GM21619 (cell line): ENCODE measurements at regions not wholly inside any gene's neighbourhood (a gene's known extent, or its start where the extent isn't known, plus 50 kb on each side); places are given as distances from the start of the nearest gene placed in this dataset.
"Not testable (repeated sequence)": the region's sequence is repeated elsewhere in the genome, so short reads cannot be mapped to it uniquely, and the experiment has no call there.

Experiments
- ATAC-seq: cut with Tn5 transposase; IDR thresholded peaks from one replicate; pipeline ENCODE4 v1.9.1; 2021; ENCODE audit not compliant: unreplicated experiment

DNA sequence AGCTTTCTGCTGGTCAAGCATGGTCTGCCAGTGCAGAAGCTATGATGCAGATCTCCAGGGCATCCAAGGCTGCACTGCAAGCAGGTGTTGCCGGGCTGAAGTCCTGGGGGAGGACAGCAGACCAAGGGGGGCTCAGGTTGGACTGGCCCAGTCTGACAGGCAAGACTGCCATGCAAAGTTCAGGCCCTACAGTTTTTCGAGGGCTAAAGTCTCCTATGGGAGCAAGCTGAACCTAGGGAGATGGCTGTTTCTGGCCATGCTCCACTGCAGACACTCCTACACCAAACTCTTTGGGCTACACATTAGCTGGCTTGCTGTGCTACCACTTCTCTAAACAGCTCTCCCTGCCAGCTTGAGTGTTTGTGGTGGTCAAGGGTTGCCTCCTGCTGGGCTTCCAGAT, 130.0 kb upstream of the SYNCRIP start:
- ATAC-seq, result no peak

DNA sequence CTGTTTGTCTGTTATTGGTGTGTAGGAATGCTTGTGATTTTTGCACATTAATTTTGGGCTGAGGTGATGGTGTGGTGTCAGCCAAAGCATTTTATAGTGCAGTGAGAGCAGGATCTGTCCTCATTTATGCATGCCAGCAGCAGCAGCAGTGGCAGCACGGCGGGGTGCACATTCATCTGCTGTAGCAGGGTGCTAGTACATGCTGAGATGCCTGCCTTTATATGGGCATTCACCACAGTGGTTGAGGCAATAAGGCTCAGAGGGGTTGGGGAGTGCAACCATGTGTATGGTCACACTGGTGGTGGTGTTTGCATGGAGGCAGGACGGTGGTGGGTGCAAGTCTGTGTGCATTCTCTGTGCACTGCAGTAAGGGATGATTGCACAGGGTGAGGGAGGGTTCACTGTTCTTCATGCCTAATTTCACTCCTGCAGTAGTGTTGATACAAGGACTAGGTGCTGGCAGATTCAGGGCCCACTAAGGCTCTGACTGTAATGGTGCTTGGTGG, 129.3 kb upstream of the SYNCRIP start:
- no peak for ATAC-seq

DNA sequence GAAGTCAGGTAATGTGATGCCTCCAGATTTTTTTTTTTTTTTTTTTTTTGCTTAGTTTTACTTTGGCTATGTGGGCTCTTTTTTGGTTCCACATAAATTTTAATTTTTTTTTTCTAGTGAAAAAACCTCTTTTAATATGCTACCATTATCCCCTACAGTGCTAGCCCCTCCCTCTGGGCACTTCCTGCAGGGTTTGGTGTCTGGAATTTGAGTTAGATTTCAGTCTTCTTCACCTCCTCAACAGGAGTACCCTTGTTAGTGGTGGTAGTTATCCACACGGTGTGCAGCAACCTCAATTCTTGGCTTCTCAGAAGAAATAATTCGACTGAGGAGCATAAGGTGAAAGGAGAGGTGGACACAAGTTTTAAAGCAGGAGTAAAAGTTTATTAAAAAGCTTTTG, 128.8 kb upstream of the SYNCRIP start:
- no peak for ATAC-seq

DNA sequence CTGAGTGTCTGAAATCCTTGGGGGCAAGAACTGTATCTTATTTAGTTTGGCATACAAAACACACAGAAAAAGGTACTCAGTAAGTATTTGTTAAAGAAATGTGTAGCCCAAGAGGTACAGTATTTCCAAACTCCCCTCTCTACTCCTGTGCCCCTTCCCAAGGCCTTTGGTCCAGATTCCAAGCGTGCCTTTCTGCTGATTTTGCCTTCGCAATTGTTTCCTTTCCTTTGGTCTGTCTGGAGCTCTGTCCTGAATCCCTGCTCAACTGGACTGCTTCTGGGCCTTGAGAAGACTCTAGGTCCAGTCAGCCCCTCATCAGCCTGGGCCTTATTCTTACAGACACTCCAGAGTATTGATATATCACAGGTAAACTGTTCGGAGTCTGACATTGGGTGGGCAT, 122.2 kb upstream of the SYNCRIP start:
- no peak for ATAC-seq

DNA sequence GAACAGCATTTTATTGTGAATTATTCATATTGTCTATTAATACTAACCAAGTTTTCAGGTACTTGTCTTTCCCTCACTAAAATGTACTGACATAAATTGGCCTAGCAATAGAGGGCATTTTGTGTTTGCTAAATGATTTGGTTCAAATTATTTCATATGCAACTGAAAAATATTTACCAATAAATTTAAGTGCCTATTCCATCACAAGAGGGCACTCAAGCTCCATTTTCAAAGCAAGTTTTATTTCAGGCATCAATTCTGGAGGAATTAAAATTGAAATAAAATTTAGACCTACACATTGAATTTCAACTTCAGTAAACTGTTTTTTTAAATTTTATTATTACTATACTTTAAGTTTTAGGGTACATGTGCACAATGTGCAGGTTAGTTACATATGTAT, 114.3 kb upstream of the SYNCRIP start:
- ATAC-seq, result no peak

DNA sequence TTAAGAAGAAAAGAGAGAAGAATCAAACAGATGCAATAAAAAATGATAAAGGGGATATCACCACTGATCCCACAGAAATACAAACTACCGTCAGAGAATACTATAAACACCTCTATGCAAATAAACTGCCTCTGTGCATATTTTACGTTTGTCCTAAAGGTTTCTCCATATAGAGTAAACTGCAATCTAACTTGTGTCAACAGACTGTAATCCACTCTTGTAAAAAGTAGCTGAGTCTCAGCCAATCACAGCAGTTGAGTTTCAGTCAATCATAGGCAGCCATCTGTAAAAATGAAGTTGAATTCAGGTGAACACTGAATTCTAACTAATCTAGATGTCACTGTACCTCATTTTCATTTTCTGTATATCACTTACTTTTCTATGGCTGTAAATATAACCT, 112.2 kb upstream of the SYNCRIP start:
- no peak for ATAC-seq

DNA sequence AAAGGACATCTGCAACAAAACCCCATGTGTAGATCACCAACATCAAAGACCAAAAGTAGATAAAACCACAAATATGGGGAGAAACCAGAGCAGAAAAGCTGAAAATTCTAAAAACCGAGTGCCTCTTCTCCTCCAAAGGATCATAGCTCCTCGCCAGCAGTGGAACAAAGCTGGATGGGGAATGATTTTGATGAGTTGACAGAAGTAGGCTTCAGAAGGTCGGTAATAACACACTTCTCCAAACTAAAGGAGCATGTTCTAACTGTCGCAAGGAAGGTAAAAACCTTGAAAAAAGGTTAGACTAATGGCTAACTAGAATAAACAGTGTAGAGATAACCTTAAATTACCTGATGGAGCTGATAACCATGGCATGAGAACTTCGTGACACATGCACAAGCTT, 109.9 kb upstream of the SYNCRIP start:
- no peak for ATAC-seq

DNA sequence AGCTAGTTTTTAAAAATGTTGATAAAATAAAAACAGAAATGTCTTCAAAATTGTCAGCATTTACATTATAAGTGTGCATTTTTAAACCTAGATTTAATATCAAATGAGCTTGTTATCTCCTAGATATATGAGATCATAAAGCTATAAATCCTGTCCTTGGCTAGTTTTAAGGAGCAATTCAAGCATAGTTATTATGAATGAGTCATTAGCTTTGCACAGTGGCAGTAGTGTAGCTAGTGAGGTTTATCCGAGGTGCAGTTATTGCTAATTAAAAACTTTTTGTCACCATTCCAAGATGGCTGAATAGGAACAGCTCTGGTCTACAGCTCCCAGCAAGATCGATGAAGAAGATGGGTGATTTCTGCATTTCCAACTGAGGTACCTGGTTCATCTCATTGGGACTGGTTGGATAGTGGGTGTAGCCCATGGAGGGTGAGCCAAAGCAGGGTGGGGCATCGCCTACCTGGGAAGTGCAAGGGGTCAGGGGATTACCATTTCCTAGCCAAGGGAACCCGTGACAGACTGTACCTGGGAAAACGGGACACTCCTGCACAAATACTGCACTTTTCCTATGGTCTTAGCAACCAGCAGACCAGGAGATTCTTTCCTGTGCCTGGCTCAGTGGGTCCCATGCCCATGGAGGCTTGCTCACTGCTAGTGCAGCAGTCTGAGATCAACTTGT, 108.8 kb upstream of the SYNCRIP start:
- no peak for ATAC-seq

DNA sequence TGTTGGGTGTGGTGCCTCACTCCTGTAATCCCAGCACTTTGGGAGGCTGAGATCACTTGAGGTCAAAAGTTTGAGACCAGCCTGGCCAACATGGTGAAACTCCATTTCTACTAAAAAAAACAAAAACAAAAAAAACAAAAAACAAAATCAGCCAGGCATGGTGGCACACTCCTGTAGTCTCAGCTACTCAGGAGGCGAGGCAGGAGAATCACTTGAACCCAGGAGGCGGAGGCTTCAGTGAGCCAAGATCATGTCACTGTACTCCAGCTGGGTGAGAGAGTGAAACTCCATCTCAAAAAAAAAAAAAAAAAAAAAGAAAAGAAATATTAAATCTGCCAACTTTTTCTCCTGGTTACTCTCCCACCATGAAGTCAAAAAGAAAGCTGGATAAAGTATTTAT, 107.5 kb upstream of the SYNCRIP start:
- ATAC-seq, result not testable (repeated sequence)

DNA sequence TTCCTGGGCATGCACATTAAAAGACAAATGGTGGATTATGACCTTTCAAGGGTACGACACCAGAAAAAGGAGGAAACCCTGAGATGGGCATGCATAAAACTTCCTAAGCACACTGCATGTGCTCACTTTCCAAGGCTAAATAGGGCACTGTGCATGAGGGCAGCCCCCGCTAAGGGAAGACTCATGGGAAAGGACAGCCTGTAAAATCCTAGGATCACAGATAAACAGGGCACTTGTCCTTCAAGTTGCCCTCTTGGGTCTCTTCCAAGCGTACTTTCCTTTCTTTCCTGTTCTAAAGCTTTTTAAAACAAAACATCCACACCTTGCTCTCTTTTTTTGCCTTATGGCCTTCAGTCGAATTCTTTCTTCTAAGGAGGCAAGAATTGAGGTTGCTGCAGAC, 106.5 kb upstream of the SYNCRIP start:
- ATAC-seq, result no peak

DNA sequence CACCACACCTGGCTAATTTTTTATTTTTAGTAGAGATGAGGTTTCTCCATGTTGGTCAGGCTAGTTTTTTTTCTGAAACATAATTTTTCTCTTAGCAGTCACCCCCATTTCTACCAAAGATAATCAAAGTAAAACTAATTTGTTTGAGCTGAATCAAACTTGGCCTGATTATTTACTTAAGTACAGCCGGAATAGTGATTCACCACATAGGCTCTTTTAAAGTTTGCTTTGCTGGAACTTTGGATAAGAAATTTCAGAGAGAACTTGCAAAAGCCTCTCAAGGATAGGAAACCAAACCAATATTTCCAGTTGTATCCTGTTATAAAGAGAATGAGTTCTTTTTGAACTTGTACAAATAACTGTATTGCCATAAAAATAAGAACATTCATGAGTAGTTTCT, 105.0 kb upstream of the SYNCRIP start:
- no peak for ATAC-seq

DNA sequence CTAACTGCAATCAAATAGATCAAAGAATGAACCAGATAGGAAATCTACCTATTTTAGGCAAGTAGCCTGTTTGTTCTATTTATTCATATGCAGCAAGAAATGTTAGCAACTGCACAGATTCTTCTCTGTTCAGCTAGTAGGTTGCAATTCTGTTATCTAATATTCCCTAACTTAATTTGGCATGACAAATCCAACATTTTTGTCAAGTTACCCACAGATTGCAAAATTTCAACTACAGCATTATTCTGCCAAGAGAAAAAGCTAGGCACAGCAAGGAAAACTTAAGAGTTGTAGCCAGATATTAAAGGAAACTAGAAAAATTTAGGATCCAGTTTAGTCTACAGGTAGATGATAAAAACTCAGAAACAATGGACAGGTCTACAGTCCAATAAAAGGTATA, 104.4 kb upstream of the SYNCRIP start:
- ATAC-seq, result no peak

DNA sequence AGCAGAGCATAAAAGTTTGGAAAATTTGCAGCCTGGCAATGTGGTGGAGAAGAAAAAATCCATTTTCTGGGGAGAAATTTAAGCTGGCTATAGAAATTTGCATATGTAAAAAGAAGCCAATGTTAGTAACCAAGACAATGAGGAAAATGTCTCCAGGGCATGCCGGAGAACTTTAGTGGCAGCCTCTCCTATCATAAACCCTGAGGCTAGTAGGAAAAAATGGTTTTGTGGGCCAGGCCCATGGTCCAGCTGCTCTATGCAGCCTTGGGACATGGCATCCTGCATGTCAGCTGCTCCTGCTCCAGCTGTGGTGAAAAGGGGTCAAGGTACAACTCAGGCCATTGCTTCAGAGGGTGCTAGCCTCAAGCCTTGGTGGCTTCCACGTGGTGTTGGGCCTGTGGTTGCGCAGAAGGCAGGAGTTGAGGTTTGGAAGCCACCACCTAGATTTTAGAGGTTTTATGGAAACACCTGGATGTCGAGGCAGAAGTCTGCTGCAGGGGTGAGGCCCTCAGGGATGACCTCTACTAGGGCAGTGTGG, 101.8 kb upstream of the SYNCRIP start:
- no peak for ATAC-seq

DNA sequence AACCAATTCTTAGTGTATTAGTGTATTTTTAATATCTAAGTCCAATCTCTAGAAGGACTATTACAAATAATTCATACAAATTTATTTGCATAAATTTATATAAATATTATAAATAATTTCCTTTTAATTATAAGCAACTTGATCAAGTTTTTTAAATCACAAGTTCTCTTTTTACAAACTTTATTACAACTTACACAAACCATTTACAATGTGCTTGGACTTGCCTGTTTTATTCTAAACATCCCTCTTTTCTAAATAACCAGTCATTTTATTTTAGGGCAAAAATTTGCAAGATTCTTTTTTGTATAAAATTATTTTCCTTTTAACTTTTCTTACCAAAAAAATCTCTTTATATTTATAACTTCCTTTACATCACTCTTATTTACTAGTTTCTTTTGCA, 83.5 kb upstream of the SYNCRIP start:
- no peak for ATAC-seq

DNA sequence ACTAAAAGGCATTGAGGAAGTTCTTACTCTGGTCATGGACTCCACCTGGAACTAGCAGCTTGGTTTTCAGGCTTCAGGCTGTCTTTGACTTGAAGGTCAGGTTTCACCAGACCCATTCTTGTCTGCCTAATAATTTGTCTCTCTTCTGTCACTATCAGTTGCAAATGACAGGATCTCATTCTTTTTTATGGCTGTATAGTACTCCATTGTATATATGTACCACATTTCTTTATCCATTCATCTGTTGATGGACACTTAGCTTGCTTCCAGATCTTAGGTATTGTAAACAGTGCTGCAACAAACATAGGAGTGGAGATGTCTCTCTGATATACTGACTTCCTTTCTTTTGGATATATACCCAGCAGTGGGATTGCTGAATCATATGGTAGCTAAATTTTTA, 73.1 kb upstream of the SYNCRIP start:
- no peak for ATAC-seq

DNA sequence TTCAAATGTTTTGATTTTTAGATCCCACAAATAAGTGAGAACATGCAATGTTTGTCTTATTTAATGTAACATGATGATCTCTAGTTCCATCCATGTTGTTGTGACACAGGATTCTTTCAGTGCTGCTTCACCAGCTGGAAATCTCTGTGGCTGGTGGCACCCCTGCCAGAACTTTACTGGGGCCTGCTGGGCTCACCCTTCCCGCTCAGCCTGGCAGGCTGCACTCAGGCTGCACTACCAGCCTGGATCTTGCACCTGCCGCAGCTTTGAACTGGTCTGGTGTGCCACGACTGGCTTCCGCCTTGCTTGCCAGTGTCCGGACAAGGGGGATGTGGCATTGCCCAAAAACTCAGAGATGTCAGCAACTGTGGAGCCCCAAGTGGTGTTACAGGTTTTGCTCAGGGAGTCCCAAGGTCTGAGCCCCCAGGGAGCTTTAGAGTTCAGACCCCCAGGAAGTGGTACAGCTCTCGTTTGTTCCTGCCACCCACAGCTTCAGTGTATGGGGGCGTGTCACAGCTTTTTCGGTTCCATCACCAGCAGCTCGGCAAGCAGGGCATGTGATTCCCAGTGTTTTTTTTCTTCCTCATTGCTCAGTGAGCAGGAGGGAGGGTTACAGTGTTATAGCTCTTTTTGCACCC, 72.3 kb upstream of the SYNCRIP start:
- ATAC-seq, result no peak

DNA sequence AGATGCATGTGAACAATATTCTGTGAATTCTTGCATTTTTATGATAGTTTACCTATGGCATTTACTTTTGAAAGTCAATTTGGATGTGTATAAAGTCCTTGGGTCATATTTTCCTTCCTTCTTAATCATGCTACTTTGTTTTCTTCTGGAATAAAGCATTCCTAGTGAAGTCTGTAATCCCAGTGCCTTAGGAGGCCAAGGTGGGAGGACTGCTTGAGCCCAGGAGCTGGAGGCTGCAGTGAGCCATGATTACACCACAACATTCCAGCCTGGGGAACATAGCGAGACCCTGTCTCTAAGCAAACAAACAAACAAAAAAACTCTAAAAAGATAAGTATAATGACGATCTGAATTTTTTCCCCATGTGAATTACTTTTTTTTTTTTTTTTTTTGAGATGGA, 69.7 kb upstream of the SYNCRIP start:
- ATAC-seq, result no peak

DNA sequence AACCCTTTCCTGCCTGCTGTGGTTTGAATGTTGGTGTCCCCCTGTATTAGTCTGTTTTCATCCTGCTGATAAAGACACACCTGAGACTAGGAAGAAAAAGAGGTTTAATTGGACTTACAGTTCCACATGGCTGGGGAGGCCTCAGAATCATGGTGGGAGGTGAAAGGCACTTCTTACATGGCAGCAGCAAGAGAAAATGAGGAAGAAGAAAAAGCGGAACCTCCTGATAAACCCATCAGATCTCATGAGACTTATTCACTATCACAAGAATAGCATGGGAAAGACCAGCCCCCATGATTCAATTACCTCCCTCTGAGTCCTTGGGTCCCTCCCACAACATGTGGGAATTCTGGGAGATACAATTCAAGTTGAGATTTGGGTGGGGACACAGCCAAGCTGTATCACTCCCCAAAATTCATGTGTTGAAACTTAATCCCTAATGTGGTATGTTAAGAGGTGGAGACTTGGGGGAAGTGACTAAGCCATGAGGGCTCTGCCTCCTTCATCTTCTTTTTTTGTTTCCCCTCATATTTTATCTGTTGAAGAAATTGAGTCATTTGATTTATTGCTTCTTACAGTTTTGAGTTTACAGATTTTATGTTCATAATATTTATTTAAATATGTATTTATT, 64.9 kb upstream of the SYNCRIP start:
- not testable (repeated sequence) for ATAC-seq

DNA sequence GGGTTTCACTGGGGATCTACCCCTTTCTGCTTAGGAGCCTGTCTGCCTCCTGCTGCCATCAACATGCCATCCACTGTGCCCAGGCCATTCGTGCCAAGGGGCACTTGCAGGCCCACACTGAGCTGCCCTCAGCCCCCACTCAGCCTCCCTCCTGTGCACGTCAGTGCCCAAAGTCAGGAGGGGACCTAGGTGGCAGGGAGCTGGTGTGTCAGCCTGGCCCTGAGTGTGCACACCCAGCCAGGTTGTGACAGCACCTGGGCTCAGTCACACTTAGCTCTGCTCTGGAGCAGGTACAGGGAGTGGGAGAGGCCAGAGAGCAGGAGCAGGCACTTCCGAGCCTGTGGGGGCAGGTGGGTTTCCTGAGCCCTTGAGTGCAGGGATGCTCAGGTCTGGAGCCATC, 63.6 kb upstream of the SYNCRIP start:
- ATAC-seq, result no peak

DNA sequence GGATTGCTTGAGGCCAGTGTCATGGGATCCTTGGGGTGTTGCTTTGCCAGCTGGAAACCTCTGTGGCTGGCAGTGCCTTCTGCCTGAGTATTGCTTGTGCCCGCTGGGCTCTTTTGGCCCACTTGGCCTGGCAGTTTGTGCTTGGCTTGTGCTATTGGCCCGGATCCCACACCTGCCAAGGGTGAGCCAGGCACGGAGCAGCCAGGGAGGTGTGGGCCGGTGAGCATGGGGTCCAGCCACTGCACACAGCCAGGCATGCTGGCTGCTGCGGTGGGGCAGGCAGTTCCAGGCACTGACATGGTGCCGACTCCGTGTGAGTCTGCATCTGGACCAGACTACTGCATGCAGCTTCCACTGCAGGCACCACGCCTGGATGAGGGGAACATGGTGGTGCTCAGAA, 62.5 kb upstream of the SYNCRIP start:
- ATAC-seq, result no peak

DNA sequence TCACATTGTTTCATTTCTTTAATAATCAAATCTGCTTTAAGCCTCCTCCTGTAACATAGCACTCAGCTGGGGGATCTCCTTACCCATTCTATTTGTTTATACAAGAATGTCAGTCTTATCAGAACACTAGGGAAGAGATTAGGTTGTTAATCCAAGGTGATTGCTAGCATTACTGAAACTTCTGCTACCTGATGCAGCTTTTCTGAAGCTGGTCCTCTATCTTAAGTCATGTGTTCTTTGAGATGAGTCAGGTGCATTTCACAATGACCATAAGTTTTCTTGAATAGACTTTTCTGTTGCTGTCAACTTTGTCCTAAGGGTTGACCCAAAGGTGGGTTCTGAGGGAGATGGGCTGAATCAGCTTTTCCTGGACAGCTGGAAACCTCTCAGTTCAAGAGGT, 60.7 kb upstream of the SYNCRIP start:
- no peak for ATAC-seq
